Vagina (tissue), 2 donors: ENCODE measurements at regions not wholly inside any gene's neighbourhood (a gene's known extent, or its start where the extent isn't known, plus 50 kb on each side); places are given as distances from the start of the nearest gene placed in this dataset.

Experiments used
- POLR2A ChIP-seq, 2 donors: fragments of 450-650 bp; IDR thresholded peaks; one replicate each; pipeline ENCODE4 v1.6.1; 2017; ENCODE audit warnings: antibody characterized with exemption in 2 of 2, mild to moderate bottlenecking in 2 of 2, moderate library complexity in 2 of 2
- TF ChIP-seq, protein P1 (sequence below), 3 experiments: fragments of 450-650 bp in 2 of 3; fragments of 200-600 bp in 1 of 3; sonication (generic) in 1 of 3; IDR thresholded peaks; one replicate each; pipeline ENCODE4 v1.5.1; 2017 to 2019; ENCODE audit warnings: antibody characterized with exemption in 3 of 3, mild to moderate bottlenecking in 2 of 3, moderate library complexity in 2 of 3

DNA sequence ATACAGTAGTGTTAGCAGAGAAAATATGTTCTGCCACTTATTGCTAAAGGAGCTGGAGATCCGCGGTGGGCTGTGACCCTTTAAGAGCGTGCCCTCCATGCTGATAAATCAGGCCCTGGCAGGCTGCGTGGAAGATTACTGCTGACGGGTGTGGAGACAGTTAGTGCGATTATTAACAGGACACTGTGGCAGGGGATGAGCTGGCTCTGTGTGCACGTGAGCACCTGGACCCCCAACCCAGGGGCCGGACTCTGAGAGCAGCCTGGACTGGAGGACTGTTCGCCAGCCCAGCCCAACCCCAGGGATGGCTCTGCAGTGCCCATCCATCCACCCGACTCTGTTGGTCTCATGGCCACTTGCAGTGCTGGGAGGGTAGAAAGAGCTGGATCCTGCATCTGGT is 162.0 kb downstream of the MELK start:
- TF ChIP-seq POLR2A (IDR thresholded peaks at IDR 0.05) = no peak
- TF ChIP-seq, protein P1, sequence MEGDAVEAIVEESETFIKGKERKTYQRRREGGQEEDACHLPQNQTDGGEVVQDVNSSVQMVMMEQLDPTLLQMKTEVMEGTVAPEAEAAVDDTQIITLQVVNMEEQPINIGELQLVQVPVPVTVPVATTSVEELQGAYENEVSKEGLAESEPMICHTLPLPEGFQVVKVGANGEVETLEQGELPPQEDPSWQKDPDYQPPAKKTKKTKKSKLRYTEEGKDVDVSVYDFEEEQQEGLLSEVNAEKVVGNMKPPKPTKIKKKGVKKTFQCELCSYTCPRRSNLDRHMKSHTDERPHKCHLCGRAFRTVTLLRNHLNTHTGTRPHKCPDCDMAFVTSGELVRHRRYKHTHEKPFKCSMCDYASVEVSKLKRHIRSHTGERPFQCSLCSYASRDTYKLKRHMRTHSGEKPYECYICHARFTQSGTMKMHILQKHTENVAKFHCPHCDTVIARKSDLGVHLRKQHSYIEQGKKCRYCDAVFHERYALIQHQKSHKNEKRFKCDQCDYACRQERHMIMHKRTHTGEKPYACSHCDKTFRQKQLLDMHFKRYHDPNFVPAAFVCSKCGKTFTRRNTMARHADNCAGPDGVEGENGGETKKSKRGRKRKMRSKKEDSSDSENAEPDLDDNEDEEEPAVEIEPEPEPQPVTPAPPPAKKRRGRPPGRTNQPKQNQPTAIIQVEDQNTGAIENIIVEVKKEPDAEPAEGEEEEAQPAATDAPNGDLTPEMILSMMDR (IDR thresholded peaks at IDR 0.05) = no peak
